GM21367 (cell line): ENCODE measurements at regions not wholly inside any gene's neighbourhood (a gene's known extent, or its start where the extent isn't known, plus 50 kb on each side); places are given as distances from the start of the nearest gene placed in this dataset.

Experiments used
- ATAC-seq: cut with Tn5 transposase; IDR thresholded peaks from one replicate; pipeline ENCODE4 v1.9.1; 2021; ENCODE audit not compliant: unreplicated experiment

- ATAC-seq, result no peak
These were observed 443.6 kb downstream of the CBLN2 start for GRCh38 chr18:72100465-72101004.

DNA sequence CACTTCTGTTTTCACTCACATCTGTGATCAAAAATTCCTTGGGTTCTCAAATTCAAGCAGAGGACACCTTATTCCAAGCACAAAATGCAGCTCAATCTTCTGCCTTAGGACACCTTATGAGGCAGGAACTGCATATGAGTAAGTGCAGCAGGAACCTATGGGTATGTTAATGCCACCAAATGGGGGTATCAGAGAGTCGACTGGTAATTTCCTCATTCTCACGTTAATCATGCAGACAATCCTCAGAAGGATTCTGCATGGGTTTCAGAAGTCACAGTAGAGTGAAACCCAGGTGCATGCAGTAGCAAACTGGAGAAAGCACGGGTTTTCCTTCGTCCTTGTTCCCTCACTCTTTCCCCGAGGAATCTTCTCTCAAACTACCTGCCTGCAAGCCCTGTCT, 452.8 kb downstream of the CBLN2 start:
- no peak for ATAC-seq

DNA sequence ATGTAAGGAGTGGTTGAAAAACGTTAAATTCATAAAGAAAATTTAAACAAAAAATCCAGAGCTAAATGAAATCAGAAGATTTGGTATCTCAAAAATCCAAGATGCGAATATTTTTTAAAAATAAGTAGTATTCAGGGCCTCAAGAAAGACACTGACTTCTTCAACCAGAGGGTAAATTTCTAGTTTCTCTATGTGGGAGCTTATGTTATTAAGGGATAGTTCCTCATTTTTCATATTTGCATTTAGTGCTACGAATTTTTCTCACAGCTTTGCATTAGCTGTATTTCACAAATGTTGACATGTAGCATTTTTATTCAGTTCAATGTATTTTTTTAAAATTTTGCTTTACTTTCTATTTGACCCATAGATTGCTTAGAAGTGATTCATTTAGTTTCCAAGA, 454.7 kb downstream of the CBLN2 start:
- no peak for ATAC-seq

DNA sequence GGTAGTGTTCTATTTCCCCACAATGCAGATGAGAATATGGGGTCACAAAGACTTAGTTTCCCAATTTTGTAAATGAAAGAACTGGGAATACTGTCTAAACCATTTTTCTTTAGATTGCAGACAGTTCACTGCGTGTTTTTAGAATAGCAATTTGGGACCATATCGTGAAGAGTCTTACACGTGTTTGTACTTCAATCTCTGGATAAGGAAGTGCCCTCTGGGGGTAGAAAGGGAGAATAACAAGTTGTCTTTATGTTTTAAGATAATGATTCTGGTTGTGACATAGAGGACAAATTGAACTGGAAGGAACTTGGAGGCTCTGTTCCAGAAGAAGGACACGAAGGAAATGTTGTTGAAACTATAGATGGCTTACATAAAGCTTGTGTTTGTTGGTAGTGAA, 457.7 kb downstream of the CBLN2 start:
- ATAC-seq, result no peak

DNA sequence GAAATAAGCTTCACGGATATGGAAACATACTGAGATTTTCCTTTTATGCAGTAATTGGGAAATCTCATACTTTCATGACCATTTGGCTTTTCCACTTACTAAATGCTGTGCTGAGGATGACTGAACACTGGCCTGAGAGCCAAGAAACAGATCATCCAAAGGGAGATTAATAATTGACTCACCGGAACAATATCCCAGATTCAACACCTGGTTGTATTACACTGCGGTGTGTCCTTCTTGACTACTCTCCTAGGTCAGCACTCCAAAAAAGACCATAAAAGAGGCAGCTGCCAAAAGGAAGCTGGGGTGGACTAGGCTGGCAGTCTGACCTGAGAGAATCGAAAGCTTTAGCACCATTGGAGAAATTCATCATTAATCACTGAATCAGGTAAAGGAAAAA, 469.1 kb downstream of the CBLN2 start:
- ATAC-seq, result no peak

DNA sequence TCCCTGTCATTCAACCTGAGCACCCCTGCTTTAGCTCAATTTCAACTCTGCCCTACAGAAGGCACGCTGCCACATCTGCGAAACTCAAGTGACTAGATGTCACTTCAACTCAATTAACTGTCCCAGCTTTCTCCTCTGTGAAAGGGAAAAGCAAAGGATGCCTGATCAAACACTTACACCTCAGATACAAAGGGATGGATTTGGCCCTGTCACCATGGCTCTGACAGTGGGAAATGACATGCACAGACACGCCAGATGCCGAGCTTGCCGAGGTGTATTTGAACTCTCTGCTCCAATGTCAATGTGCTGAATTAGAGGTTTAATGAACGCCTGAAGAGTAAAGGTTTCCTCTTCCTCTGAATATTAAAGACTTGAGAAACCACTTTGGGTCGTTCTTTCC, 481.1 kb downstream of the CBLN2 start:
- ATAC-seq, result no peak

GRCh38 chr18:72058851-72059250, 485.3 kb downstream of the CBLN2 start:
- no peak for ATAC-seq

- no peak for ATAC-seq
These were observed 488.0 kb downstream of the CBLN2 start for GRCh38 chr18:72056171-72056570.

DNA sequence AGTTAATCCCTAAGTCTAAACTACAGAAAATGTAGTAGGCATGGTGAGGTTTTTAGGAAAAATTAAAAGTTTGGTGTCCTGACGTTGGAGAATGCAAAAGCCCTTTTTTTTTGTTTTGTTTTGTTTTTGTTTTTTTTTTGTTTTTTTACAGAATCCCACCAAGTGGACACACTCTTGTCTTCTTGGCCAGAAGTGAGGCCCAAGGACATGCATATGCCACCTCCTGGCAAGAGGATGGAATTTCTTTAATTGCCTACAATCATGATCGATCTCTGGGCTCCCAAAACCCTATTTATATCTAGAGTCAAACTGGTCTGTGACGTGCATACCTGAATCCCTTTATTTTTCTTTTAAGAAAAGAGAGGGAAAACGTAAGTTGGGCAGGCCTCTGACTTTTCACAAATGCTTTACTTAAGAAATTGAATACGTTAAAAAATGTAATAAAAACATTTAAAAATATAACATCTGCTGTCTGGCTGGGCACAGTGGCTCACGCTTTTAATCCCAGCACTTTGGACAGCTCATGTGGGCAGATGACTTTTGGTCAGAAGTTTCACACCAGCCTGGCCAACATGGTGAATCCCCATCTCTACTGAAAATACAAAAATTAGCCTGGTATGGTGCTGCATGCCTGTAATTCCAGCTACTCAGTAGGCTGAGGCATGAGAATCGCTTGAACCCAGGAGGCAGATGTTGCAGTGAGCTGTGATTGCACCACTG, 502.7 kb downstream of the CBLN2 start:
- ATAC-seq, result no peak

GRCh38 chr18:72013427-72013850, 530.7 kb downstream of the CBLN2 start:
- ATAC-seq, result no peak

- ATAC-seq, result no peak
These were observed 545.5 kb downstream of the CBLN2 start for GRCh38 chr18:71998547-71999097.

GRCh38 chr18:71995904-71996465, 548.2 kb downstream of the CBLN2 start:
- ATAC-seq, result no peak

DNA sequence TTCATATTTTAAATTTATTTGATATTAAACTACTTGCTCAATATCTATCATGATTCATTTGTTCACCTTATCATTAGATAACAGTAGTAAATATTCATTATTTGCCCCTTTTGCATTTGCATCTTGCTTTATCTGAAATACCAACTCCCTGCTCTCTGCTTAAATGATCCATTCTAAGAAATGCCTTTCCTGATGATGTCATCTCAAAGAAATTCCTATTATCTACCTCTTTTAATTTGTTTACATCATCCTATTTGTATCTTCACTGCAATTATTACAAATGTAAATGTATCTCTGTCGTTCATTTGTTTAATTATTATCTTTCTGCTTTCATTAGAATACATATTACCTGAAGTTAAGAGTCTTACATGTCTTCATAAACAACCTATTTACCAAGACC, 549.9 kb downstream of the CBLN2 start:
- no peak for ATAC-seq

- no peak for ATAC-seq
These were observed 554.5 kb downstream of the CBLN2 start for GRCh38 chr18:71989616-71990015.

DNA sequence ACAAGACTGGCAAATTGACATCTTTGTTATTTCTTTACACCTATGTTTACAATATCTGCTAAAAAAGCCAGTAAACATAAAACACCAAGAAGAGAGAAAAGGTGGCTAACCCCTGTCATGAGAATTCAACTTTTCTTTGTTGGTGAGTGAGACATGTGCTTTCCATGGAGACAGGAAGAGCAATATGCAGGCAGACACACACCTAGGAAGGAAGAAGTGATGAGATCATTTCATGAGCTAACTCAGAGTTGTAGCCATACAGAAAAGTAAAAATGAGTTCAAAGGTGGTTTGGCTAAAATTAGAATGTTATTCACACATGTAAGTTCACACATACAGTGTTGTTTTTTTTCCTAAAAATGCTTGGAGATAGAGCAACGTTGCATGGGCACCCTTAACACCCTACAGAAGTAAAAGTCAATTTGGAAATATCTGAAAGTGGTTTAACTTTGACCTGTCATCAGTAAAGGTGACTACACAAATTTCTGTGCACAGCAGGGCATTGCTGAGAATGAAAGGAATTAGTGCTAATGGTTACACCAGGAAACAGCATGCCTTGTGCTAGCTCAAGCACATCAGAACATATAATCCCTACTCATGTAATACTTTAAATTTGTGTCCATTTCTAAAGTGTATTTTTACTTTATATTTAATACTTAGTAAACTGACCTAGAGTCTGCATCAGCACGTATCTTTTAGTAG, 557.6 kb downstream of the CBLN2 start:
- ATAC-seq, result no peak

DNA sequence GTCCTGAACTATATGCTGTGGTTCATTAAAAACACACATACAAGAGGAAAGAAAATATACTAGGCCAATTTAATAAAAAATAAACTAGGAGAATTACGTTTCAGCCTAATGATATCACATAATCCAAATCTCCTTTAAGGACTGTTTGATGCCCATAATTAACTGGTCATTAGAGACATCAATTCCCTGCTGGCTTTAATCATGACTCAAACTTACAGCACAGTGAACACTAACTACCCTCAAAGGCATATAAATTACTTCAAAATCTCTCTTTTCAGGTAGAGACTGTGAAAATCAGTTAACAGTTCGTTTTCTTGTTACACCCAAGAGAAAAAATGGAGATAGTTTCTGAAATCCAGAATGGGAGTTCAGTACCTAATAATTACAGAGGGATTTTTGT, 567.4 kb downstream of the CBLN2 start:
- no peak for ATAC-seq

- no peak for ATAC-seq
These were observed 577.4 kb downstream of the CBLN2 start for GRCh38 chr18:71966791-71967190.

DNA sequence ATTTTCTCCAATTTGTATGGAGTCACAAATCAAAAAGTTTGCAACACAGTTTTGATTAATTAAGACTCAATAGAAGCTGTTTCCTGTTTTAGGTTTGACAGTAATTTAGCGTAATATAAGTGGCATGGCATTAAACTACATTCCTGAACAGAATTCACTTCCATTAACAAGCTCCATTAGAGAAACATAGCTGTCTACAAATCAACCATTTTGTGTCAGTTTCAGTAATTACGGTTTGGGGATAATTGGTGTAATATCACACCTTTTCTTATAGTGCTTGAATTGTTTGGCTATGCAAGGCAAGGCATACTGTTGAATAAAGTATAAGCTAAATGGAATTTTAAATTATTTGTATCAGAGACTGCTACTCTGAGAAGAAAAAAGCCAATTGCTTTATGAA, 585.5 kb downstream of the CBLN2 start:
- no peak for ATAC-seq

GRCh38 chr18:71951001-71951400, 593.1 kb downstream of the CBLN2 start:
- ATAC-seq, result no peak

DNA sequence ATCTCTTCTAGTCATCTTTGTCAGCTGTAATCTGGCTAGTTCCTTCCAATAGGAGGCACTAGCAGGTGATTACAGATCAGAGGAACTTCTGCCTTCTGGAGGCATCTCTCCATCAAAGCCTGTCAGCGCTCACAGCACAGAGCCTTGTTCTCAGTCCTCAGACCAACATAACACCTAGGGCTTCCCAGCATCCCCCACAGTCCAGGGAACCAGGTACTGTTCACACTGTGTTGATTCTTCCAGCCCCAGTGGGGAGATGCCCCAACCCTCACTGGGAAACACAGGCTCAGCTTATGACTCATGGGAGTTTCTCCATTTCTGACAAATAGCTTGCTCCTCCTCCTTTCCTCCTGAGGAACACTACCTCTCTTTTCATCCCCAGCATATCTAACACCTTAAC, 601.7 kb downstream of the CBLN2 start:
- no peak for ATAC-seq

GRCh38 chr18:71939483-71939882, 604.7 kb downstream of the CBLN2 start:
- ATAC-seq, result no peak

GRCh38 chr18:71936744-71937143, 607.4 kb downstream of the CBLN2 start:
- ATAC-seq, result no peak
